Hepatic stellate cell (primary cell): ENCODE measurements at regions not wholly inside any gene's neighbourhood (a gene's known extent, or its start where the extent isn't known, plus 50 kb on each side); places are given as distances from the start of the nearest gene placed in this dataset.

ENCODE experiments used
- DNase-seq: peaks from one replicate; pipeline ENCODE4 v3.0.0; 2011; ENCODE audit warnings: low spot score

DNA sequence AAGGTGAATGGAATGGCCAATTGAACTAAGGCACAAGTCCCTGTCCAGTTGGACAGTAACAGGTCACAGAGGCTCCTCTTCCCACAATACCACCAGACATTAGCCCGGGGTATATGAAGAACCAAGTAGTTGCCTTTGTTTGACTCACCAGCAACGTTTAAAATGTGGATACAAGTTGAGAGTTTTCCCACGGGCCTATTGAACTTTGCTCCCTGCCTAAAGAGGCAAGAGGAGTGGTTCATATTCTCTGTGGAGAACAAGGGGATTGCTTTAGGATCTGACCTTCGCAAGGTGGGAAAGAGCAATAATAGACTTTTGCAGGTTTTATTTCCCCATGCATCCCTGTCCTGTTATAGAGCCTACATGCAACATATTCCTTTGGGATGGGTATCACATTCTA, 177.2 kb downstream of the POU4F1 start:
- no peak for DNase-seq

DNA sequence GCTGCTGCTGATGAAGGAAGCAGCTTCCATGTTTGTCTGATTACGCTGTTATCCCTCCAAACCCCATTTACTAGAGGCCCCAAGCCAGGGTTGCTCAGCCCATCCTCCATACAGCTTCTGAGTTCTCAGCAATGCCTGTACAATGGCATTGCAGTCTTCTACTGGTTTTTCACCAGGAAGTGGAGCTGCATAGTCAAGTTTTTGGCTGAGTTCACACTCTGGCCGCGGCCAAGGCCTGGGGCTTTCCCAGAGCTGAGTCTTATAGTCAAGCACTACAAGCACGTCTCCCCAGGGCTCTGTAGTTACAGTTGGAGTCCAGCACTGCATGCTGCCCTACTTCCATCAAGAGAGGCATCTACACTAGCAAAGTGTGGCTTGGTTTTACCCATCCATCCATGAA, 182.5 kb downstream of the POU4F1 start:
- DNase-seq, result no peak

GRCh38 chr13:78413887-78414553, 189.3 kb downstream of the POU4F1 start:
- no peak for DNase-seq

DNA sequence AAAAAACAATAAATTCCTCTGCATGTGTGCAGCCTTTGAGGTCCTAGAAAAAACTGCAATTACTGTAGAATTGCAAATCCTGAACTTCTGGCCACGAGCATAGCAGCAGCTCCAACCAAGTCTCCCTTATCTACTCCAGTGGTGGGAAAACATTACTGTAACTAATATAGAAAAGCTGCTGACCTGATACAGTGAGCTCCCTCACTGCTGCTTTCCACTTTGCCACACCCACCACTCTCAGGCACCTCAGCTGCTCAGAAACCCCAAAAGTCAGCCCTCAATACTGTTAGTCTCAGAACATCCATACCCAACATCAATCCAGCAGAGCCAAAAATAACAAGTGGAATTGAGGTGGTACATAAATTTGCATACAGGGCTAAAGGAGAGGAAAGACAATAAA, 192.5 kb downstream of the POU4F1 start:
- DNase-seq, result no peak

GRCh38 chr13:78410164-78410563, 193.2 kb downstream of the POU4F1 start:
- no peak for DNase-seq

- DNase-seq, result no peak
These were observed 194.2 kb downstream of the POU4F1 start for GRCh38 chr13:78409172-78409571.

GRCh38 chr13:78404846-78405360, 198.4 kb downstream of the POU4F1 start:
- DNase-seq, result no peak

- DNase-seq, result no peak
These were observed 200.5 kb downstream of the POU4F1 start for GRCh38 chr13:78402708-78403400.

GRCh38 chr13:78401873-78402707, 201.3 kb downstream of the POU4F1 start:
- no peak for DNase-seq

DNA sequence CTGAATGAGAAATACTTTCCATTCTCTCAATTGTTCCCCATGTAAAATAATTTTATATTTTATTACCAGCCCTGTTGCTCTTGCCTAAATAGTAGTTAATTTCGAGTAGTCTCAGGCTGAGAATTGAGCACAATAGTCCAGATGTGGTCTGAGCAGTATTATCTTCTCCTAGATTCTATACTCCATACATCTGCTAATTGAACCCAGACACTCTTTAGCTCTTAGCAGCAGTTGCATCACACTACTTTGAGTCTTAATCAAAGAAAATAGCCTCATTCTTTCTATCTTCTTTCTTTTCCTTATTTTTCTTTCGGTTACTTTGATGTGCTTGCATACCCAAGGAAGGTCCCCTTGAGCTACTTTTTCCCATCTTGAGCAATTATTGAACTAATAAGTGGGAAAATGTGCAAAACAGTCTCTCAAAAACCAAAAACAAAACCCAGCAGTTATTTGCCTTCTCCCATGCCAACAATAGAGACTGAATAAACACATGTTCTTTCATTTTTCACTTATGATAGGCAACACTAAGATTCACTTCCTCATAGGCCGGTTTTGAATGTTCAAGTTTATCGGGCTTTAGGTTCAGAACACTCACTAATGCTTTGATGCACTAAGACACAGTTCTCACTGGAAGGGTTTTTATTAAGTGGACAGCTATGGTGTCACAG, 204.5 kb downstream of the POU4F1 start:
- no peak for DNase-seq

GRCh38 chr13:78393286-78394142, 209.8 kb downstream of the POU4F1 start:
- no peak for DNase-seq

GRCh38 chr13:78383899-78384298, 219.5 kb downstream of the POU4F1 start:
- no peak for DNase-seq

GRCh38 chr13:78383071-78383484, 220.3 kb downstream of the POU4F1 start:
- no peak for DNase-seq

DNA sequence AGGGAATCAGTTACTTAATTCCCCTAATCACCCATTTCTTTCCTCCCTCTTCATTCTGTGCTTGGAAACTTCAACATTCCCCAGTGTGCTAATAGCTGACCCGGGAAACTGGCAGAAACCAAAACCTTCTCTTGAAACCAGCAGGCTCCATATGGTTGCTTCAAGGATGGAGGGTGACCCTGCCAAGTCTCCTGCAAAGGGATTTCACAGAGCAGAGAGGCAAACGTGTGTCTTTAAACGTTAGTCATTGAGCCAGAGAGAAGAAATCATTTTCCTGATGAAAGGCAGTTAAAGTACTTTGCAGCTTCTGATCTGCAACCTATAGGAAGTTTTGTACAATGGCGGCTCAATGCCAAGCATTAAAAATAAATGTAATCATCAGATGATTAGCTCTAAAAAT, 220.9 kb downstream of the POU4F1 start:
- no peak for DNase-seq

GRCh38 chr13:78376822-78377221, 226.5 kb downstream of the POU4F1 start:
- no peak for DNase-seq

DNA sequence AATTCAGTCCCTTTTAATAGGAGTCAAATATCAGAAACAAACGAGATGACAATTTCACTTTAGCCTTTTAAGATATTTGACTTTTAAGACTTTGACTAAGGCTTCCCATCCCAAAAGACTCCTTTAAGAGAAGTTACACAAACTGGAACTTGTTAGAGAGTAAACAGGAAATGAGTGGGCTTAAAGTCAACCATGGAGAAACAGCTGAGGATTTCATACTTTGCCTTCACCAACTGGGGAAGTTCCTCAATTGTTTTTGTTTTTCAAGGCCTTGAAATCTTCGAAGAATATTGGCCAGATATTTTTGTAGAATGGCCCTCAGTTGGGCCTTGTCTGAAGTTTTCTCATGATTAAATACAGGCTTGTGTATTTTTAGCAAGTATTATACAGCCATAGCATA, 227.3 kb downstream of the POU4F1 start:
- no peak for DNase-seq

DNA sequence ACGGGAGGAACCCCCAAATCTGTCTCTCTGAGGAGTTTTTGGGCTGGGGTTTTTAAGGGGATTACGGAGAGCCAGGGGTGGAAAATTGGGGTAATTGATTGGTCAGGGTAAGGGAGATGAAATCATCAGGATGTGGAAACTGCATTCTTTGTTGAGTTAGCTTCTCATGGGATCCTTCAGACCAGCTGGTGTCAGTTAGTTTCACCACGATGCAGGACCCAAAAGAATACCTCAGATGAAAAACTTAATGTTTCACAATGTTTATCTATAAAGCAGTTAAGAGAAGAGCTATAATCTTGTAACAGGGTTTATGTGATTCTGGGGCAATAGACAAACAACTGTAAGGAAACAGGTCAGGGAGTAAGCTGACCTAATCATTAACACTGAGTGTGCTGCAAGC, 230.8 kb downstream of the POU4F1 start:
- no peak for DNase-seq

DNA sequence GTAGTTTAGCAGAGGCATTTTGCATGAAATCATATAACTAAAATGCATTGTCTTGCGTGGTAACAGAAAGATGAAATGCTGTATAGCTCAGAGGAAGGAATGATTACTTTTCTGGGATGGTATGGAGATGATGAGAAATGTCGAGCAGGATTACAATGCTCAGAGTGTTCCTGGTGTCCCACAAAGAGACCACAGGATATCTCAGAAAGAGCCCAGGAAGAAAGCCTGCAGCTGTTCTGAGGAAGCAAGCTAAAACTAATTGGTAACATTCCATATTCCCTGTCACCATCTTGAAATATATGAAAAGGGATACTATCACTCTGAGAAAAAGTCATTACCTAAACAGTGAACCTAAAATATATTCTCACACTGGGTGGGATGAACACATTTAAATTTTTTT, 233.1 kb downstream of the POU4F1 start:
- DNase-seq, result no peak

GRCh38 chr13:78364711-78365110, 238.6 kb downstream of the POU4F1 start:
- DNase-seq, result no peak

DNA sequence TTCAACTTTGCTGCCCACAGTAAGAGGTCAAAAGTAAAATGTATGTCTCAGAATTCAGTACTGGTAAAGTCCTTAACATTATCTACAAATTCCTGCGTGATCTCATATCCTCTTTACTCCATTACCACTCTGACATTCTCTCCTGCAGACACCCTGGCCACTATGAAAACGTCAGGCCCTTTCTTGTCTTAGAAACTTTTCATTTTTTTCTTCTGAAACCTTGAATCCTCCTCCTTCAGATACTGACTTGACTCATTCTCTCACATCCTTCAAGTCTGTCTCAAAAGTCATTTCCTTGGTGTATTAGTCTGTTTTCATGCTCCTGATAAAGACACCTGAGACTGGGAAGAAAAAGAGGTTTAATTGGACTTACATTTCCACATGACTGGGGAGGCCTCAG, 262.3 kb downstream of the POU4F1 start:
- no peak for DNase-seq

GRCh38 chr13:78339927-78340326, 263.4 kb downstream of the POU4F1 start:
- no peak for DNase-seq
